ENCODE measurements at regions not wholly inside any gene's neighbourhood (a gene's known extent, or its start where the extent isn't known, plus 50 kb on each side); places are given as distances from the start of the nearest gene placed in this dataset.

GRCh38 chr15:91553196-91553854 is 300.2 kb upstream of the SLCO3A1 start:
- H3K4me1 ChIP-seq = no peaks in the 10 kb centered on the region
- no peaks in the 10 kb centered on the region for H3K36me3 ChIP-seq
- H3K9me3 ChIP-seq = no peaks in the 10 kb centered on the region
- WGBS, 2 donors = 69 to 83% methylated on average over 5 to 6 of the region's 6 CpGs
- TF ChIP-seq CTCF (IDR thresholded peaks at IDR 0.05) = no peak
- TF ChIP-seq POLR2A (IDR thresholded peaks at IDR 0.05) = no peak
- H3K4me3 ChIP-seq = no peak overlapping the region
- DNase-seq = no peak
- intact Hi-C loops (cut with DNase I) = no loop called here
- no peaks in the 10 kb centered on the region for H3K27me3 ChIP-seq
- H3K27ac ChIP-seq = no peak overlapping the region

GRCh38 chr15:91555312-91555711 is 298.2 kb upstream of the SLCO3A1 start:
- no peak overlapping the region for H3K4me3 ChIP-seq
- no peaks in the 10 kb centered on the region for H3K36me3 ChIP-seq
- H3K27me3 ChIP-seq = no peaks in the 10 kb centered on the region
- DNase-seq = no peak
- no peak overlapping the region for H3K27ac ChIP-seq
- TF ChIP-seq CTCF (IDR thresholded peaks at IDR 0.05) (no peak), POLR2A (IDR thresholded peaks at IDR 0.05) (no peak)
- no peaks in the 10 kb centered on the region for H3K4me1 ChIP-seq
- no peaks in the 10 kb centered on the region for H3K9me3 ChIP-seq
- intact Hi-C loops (cut with DNase I) = no loop called here
- 76 to 78% methylated on average over 4 of the region's 4 CpGs for WGBS, 2 donors

- no peaks in the 10 kb centered on the region for H3K9me3 ChIP-seq
- H3K36me3 ChIP-seq = no peaks in the 10 kb centered on the region
- no peaks in the 10 kb centered on the region for H3K27me3 ChIP-seq
- DNase-seq = no peak
- TF ChIP-seq CTCF (IDR thresholded peaks at IDR 0.05) = no peak
- no peak for TF ChIP-seq POLR2A (IDR thresholded peaks at IDR 0.05)
- H3K27ac ChIP-seq = no peak overlapping the region
- no peak overlapping the region for H3K4me3 ChIP-seq
- intact Hi-C loops (cut with DNase I) = no loop called here
- peaks cover 3 to 11% (median 4%) of the 10 kb centered on the region in 3 donors for H3K4me1 ChIP-seq
- WGBS, 2 donors = 84 to 91% methylated on average over 5 of the region's 5 CpGs
These were observed 296.6 kb upstream of the SLCO3A1 start for GRCh38 chr15:91556926-91557325.

GRCh38 chr15:91559066-91559465 is 294.4 kb upstream of the SLCO3A1 start:
- Histone ChIP-seq H3K27ac (no peak overlapping the region), H3K4me1 (peaks cover 7 to 20% (median 7%) of the 10 kb centered on the region in 3 donors), H3K27me3 (no peaks in the 10 kb centered on the region), H3K36me3 (no peaks in the 10 kb centered on the region), H3K9me3 (no peaks in the 10 kb centered on the region), H3K4me3 (no peak overlapping the region)
- 89 to 92% methylated on average over 3 of the region's 3 CpGs for WGBS, 2 donors
- TF ChIP-seq POLR2A (IDR thresholded peaks at IDR 0.05) (no peak), CTCF (IDR thresholded peaks at IDR 0.05) (no peak)
- DNase-seq = no peak
- intact Hi-C loops (cut with DNase I) = no loop called here

- peak overlapping the region in 1 of 4 donors; percentile 18 for H3K4me3 ChIP-seq
- H3K27ac ChIP-seq = peak overlapping the region; percentile 55 to 88 (median 64)
- 29 to 31% methylated on average over 11 of the region's 11 CpGs for WGBS, 2 donors
- H3K4me1 ChIP-seq = peaks cover 7 to 20% (median 7%) of the 10 kb centered on the region in 3 donors
- no peaks in the 10 kb centered on the region for H3K36me3 ChIP-seq
- H3K27me3 ChIP-seq = no peaks in the 10 kb centered on the region
- TF ChIP-seq POLR2A (IDR thresholded peaks at IDR 0.05) (no peak), CTCF (IDR thresholded peaks at IDR 0.05) (no peak)
- intact Hi-C loops (cut with DNase I) = no loop called here
- no peak for DNase-seq
- no peaks in the 10 kb centered on the region for H3K9me3 ChIP-seq
These were observed 292.0 kb upstream of the SLCO3A1 start for GRCh38 chr15:91561371-91562100.
